Keratinocyte (primary cell): ENCODE measurements at regions not wholly inside any gene's neighbourhood (a gene's known extent, or its start where the extent isn't known, plus 50 kb on each side); places are given as distances from the start of the nearest gene placed in this dataset.

ENCODE experiments used
- DNase-seq: peaks from one replicate; pipeline ENCODE4 v3.0.0-alpha.2; 2011; ENCODE audit warnings: low read depth, missing footprints, low spot score
- FAIRE-seq: peaks from 2 replicates; lab custom pipeline; 2011; peaks lifted over from hg19 to GRCh38; lab: Jason Lieb, UNC
- H2AFZ ChIP-seq: 2 replicates; pipeline ENCODE4 v1.6.0; 2012; ENCODE audit warnings: low read length, control low read depth, inconsistent platforms; ENCODE audit not compliant: control insufficient read depth
- H3K27ac ChIP-seq: 2 replicates; pipeline ENCODE4 v1.5.1; 2011; ENCODE audit warnings: low read length; ENCODE audit not compliant: control insufficient read depth, insufficient read depth
- H3K27me3 ChIP-seq: 3 replicates; pipeline ENCODE4 v1.6.0; 2011; ENCODE audit warnings: low read length; ENCODE audit not compliant: control insufficient read depth, insufficient read depth; ENCODE audit errors: extremely low read depth
- H3K36me3 ChIP-seq, 2 experiments: 2 replicates in 1 of 2; 3 replicates in 1 of 2; pipeline ENCODE4 v1.5.1; 2011; ENCODE audit warnings: low read length in 2 of 2, mild to moderate bottlenecking in 1 of 2; ENCODE audit not compliant: control insufficient read depth in 2 of 2, insufficient read depth in 2 of 2; ENCODE audit errors: extremely low read depth in 1 of 2
- H3K4me1 ChIP-seq: 3 replicates; pipeline ENCODE4 v1.5.1; 2011; ENCODE audit warnings: low read length; ENCODE audit not compliant: control insufficient read depth, insufficient read depth; ENCODE audit errors: extremely low read depth
- H3K4me2 ChIP-seq: 3 replicates; pipeline ENCODE4 v1.6.0; 2011; ENCODE audit warnings: low read depth, low read length; ENCODE audit not compliant: control insufficient read depth, insufficient read depth; ENCODE audit errors: extremely low read depth
- H3K4me3 ChIP-seq, 3 experiments: fragments of 200-600 bp in 1 of 3; sonication (generic) in 1 of 3; 2 replicates in 2 of 3; 3 replicates in 1 of 3; pipeline ENCODE4 v1.5.1; 2011 to 2016; ENCODE audit warnings: low read length in 3 of 3, mild to moderate bottlenecking in 3 of 3, control low read depth in 2 of 3, inconsistent platforms in 1 of 3, low read depth in 1 of 3, mixed read lengths in 1 of 3, mixed run types in 1 of 3, moderate library complexity in 1 of 3; ENCODE audit not compliant: control insufficient read depth in 2 of 3, insufficient read depth in 2 of 3; ENCODE audit errors: extremely low read depth in 1 of 3
- H3K79me2 ChIP-seq: 2 replicates; pipeline ENCODE4 v1.6.0; 2012; ENCODE audit warnings: low read length; ENCODE audit not compliant: control insufficient read depth, insufficient read depth
- H3K9ac ChIP-seq: 3 replicates; pipeline ENCODE4 v1.6.0; 2011; ENCODE audit warnings: low read length; ENCODE audit not compliant: control insufficient read depth, insufficient read depth; ENCODE audit errors: extremely low read depth
- H3K9me1 ChIP-seq: 3 replicates; pipeline ENCODE4 v1.6.0; 2011; ENCODE audit warnings: low read length; ENCODE audit not compliant: control insufficient read depth, insufficient read depth; ENCODE audit errors: extremely low read depth
- H3K9me3 ChIP-seq: 2 replicates; pipeline ENCODE4 v1.5.1; 2012; ENCODE audit warnings: low read depth, low read length; ENCODE audit not compliant: control insufficient read depth
- H4K20me1 ChIP-seq: 3 replicates; pipeline ENCODE4 v1.6.0; 2011; ENCODE audit warnings: low read length; ENCODE audit not compliant: control insufficient read depth, insufficient read depth; ENCODE audit errors: extremely low read depth
- CTCF ChIP-seq, 3 experiments: IDR thresholded peaks in 1 of 3; conservative IDR thresholded peaks in 1 of 3; optimal IDR thresholded peaks in 1 of 3; 2 replicates in 2 of 3; 3 replicates in 1 of 3; pipeline versions ENCODE3 to v1.5.1; 2011; ENCODE audit warnings: low read length in 3 of 3, mild to moderate bottlenecking in 3 of 3, moderate library complexity in 2 of 3, control low read depth in 1 of 3, inconsistent platforms in 1 of 3; ENCODE audit not compliant: insufficient read depth in 2 of 3; ENCODE audit errors: extremely low read depth in 1 of 3
- EZH2 ChIP-seq: IDR thresholded peaks from one replicate; pipeline ENCODE4 v1.6.1; 2012; ENCODE audit warnings: inconsistent platforms, mild to moderate bottlenecking, low read length, moderate library complexity
- dilution Hi-C: fragments of 300-500 bp; cut with MboI; formaldehyde crosslinking; loops from one replicate; pipeline ENCODE4 v1.7.0; 2020; ENCODE audit warnings: low sequenced_read_pairs; ENCODE audit not compliant: extremely low pct_ligation_motif_present

GRCh38 chr1:189141056-189141455, 1336.6 kb downstream of the BRINP3 start:
- Histone ChIP-seq H3K79me2 (no peaks in the 10 kb centered on the region), H3K36me3 (no peaks in the 10 kb centered on the region), H3K4me2 (no peak overlapping the region), H3K4me3 (no peak overlapping the region), H3K27me3 (no peaks in the 10 kb centered on the region), H4K20me1 (no peaks in the 10 kb centered on the region), H3K4me1 (no peaks in the 10 kb centered on the region), H3K9me3 (peaks cover 4% of the 10 kb centered on the region), H2AFZ (no peak overlapping the region), H3K9ac (no peak overlapping the region), H3K27ac (no peak overlapping the region), H3K9me1 (no peaks in the 10 kb centered on the region)
- dilution Hi-C loops, result no loop called here
- TF ChIP-seq CTCF (optimal IDR thresholded peaks at IDR 0.05 in 1 of 3, IDR thresholded peaks at IDR 0.05 in 1 of 3, conservative IDR thresholded peaks at IDR 0.05 in 1 of 3; ENCODE audit: extremely low read depth in 1 of 3, insufficient read depth in 2 of 3, low read length in 3 of 3), result no peak
- TF ChIP-seq EZH2, result no peak
- DNase-seq (no peak), FAIRE-seq (no peak)

GRCh38 chr1:189149547-189150375, 1327.9 kb downstream of the BRINP3 start:
- dilution Hi-C loops, result no loop called here
- no peaks in the 10 kb centered on the region for H3K36me3 ChIP-seq
- H4K20me1 ChIP-seq, result no peaks in the 10 kb centered on the region
- peak in 1 of 3 experiments; percentile 5 for TF ChIP-seq CTCF (optimal IDR thresholded peaks at IDR 0.05 in 1 of 3, IDR thresholded peaks at IDR 0.05 in 1 of 3, conservative IDR thresholded peaks at IDR 0.05 in 1 of 3; ENCODE audit: extremely low read depth in 1 of 3, insufficient read depth in 2 of 3, low read length in 3 of 3)
- no peak for TF ChIP-seq EZH2
- no peaks in the 10 kb centered on the region for H3K79me2 ChIP-seq
- no peaks in the 10 kb centered on the region for H3K9me1 ChIP-seq
- DNase-seq (no peak), FAIRE-seq (no peak)
- H3K9me3 ChIP-seq, result no peaks in the 10 kb centered on the region
- H3K27me3 ChIP-seq, result no peaks in the 10 kb centered on the region
- no peak overlapping the region for H3K27ac ChIP-seq
- H3K4me2 ChIP-seq, result no peak overlapping the region
- H2AFZ ChIP-seq, result no peak overlapping the region
- no peak overlapping the region for H3K4me3 ChIP-seq
- H3K4me1 ChIP-seq, result no peaks in the 10 kb centered on the region
- H3K9ac ChIP-seq, result no peak overlapping the region
